OCI-LY1 (cell line): ENCODE measurements at regions not wholly inside any gene's neighbourhood (a gene's known extent, or its start where the extent isn't known, plus 50 kb on each side); places are given as distances from the start of the nearest gene placed in this dataset.
"Not testable (repeated sequence)": the region's sequence is repeated elsewhere in the genome, so short reads cannot be mapped to it uniquely, and the experiment has no call there.

ENCODE experiments used
- H2AFZ ChIP-seq: fragments of 200-600 bp; sonication (generic), shearing (Covaris generic); 2 replicates; pipeline ENCODE4 v1.6.0; 2014; ENCODE audit warnings: antibody characterized with exemption, mild to moderate bottlenecking, low read length
- H3F3A ChIP-seq: fragments of 200-600 bp; sonication (generic), shearing (Covaris generic); 2 replicates; pipeline ENCODE4 v1.6.0; 2014; ENCODE audit warnings: mild to moderate bottlenecking, antibody characterized with exemption, low read length, moderate library complexity; ENCODE audit not compliant: insufficient read depth
- H3K27ac ChIP-seq: fragments of 200-600 bp; sonication (generic); 2 replicates; pipeline ENCODE4 v1.5.1; 2014; ENCODE audit warnings: low read length, mixed run types, mild to moderate bottlenecking, low read depth; ENCODE audit not compliant: poor library complexity, severe bottlenecking
- H3K27me3 ChIP-seq: fragments of 200-600 bp; sonication (generic); 2 replicates; pipeline ENCODE4 v1.6.0; 2014; ENCODE audit warnings: antibody characterized with exemption, mild to moderate bottlenecking, low read length, moderate library complexity; ENCODE audit not compliant: insufficient read depth
- H3K36me3 ChIP-seq: fragments of 200-600 bp; sonication (generic); 2 replicates; pipeline ENCODE4 v1.6.1; 2014; ENCODE audit warnings: mild to moderate bottlenecking, antibody characterized with exemption, low read length, moderate library complexity, mixed read lengths; ENCODE audit not compliant: insufficient read depth
- H3K4me1 ChIP-seq: fragments of 200-600 bp; sonication (generic); 2 replicates; pipeline ENCODE4 v1.5.1; 2014; ENCODE audit warnings: mild to moderate bottlenecking, low read length, moderate library complexity; ENCODE audit not compliant: insufficient read depth, severe bottlenecking
- H3K4me2 ChIP-seq: fragments of 200-600 bp; sonication (generic), shearing (Covaris generic); 2 replicates; pipeline ENCODE4 v1.6.1; 2014; ENCODE audit warnings: low read length
- H3K4me3 ChIP-seq: fragments of 200-600 bp; sonication (generic); 2 replicates; pipeline ENCODE4 v1.5.1; 2014; ENCODE audit warnings: low read length, low read depth, mild to moderate bottlenecking, mixed read lengths; ENCODE audit not compliant: poor library complexity, severe bottlenecking
- H3K79me2 ChIP-seq: fragments of 200-600 bp; shearing (Covaris generic); 2 replicates; pipeline ENCODE4 v1.6.1; 2016; ENCODE audit warnings: mixed run types, low read length, mixed read lengths; ENCODE audit not compliant: insufficient read depth
- H3K9ac ChIP-seq: fragments of 200-600 bp; sonication (generic), shearing (Covaris generic); 2 replicates; pipeline ENCODE4 v1.6.1; 2014; ENCODE audit warnings: mild to moderate bottlenecking, low read length, mixed read lengths
- H3K9me2 ChIP-seq: fragments of 200-600 bp; sonication (generic), shearing (Covaris generic); 2 replicates; pipeline ENCODE4 v1.6.1; 2014; ENCODE audit warnings: low read depth, mild to moderate bottlenecking, low read length, mixed read lengths
- H3K9me3 ChIP-seq: fragments of 200-600 bp; shearing (Covaris generic); 2 replicates; pipeline ENCODE4 v1.6.1; 2014; ENCODE audit warnings: low read length, mixed read lengths
- H4K20me1 ChIP-seq: fragments of 200-600 bp; sonication (generic), shearing (Covaris generic); 2 replicates; pipeline ENCODE4 v1.6.0; 2016; ENCODE audit warnings: mild to moderate bottlenecking, low read length; ENCODE audit not compliant: insufficient read depth
- EZH2 ChIP-seq: fragments of 200-600 bp; sonication (generic), shearing (Covaris generic); IDR thresholded peaks from 2 replicates; pipeline ENCODE4 v1.8.0; 2017; ENCODE audit warnings: borderline replicate concordance, mixed run types, mild to moderate bottlenecking, antibody characterized with exemption, low read length, moderate library complexity, mixed read lengths
- TF ChIP-seq, protein P1 (sequence below): fragments of 200-600 bp; sonication (generic), shearing (Covaris generic); IDR thresholded peaks from 2 replicates; pipeline ENCODE4 v1.5.1; 2017; ENCODE audit warnings: mild to moderate bottlenecking, antibody characterized with exemption, low read length, moderate library complexity, mixed read lengths

DNA sequence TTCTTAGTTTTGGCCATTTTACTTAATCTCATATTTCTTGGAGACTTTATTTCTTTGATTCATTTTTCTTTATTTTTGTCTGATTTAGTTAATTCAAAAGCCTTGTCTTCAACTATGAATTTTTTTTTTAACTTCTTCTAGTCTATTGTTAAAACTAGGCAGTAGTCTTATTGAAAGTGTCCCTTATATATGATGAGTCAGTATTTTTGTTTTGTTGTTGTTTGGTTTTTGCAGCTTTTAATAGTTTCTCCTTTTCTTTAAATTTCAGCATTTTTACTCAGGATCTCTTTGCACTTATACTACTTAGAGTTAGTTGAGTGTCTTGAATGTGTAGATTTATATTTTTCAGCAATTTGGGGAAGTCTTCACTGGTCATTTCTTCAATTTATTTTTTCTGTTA, 758.5 kb upstream of the CDH8 start:
- Histone ChIP-seq H3K27me3 (no peaks in the 10 kb centered on the region), H3K9me3 (no peaks in the 10 kb centered on the region), H4K20me1 (no peaks in the 10 kb centered on the region), H2AFZ (no peak overlapping the region), H3K79me2 (no peaks in the 10 kb centered on the region), H3K9me2 (no peaks in the 10 kb centered on the region), H3K36me3 (no peaks in the 10 kb centered on the region), H3F3A (no peaks in the 10 kb centered on the region), H3K4me2 (no peak overlapping the region), H3K27ac (no peak overlapping the region), H3K9ac (no peak overlapping the region), H3K4me1 (no peaks in the 10 kb centered on the region), H3K4me3 (no peak overlapping the region)
- TF ChIP-seq, protein P1, sequence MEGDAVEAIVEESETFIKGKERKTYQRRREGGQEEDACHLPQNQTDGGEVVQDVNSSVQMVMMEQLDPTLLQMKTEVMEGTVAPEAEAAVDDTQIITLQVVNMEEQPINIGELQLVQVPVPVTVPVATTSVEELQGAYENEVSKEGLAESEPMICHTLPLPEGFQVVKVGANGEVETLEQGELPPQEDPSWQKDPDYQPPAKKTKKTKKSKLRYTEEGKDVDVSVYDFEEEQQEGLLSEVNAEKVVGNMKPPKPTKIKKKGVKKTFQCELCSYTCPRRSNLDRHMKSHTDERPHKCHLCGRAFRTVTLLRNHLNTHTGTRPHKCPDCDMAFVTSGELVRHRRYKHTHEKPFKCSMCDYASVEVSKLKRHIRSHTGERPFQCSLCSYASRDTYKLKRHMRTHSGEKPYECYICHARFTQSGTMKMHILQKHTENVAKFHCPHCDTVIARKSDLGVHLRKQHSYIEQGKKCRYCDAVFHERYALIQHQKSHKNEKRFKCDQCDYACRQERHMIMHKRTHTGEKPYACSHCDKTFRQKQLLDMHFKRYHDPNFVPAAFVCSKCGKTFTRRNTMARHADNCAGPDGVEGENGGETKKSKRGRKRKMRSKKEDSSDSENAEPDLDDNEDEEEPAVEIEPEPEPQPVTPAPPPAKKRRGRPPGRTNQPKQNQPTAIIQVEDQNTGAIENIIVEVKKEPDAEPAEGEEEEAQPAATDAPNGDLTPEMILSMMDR: no peak
- no peak for TF ChIP-seq EZH2

DNA sequence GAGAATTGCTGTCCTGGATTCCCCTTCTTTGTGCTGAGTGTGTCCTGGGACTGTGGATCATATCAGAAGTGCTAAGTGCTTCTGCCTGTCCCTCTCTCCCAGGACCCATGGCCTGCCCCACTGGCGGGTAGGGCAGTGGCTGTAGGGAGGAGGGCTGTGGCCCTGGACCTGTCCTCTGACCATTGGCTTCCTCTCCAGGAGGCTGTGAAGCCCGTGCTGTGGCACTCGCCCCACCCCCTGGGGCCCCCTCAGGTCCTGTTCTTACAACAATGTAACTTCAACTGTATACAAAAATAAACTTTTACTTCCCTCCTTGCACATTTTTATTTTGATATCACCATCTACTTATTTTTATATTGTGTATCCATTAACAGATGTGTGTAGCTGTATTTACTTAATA, 743.8 kb upstream of the CDH8 start:
- not testable (repeated sequence) for H3K4me2 ChIP-seq, H3K36me3 ChIP-seq, H3K27ac ChIP-seq, H3K4me3 ChIP-seq, H3K9me3 ChIP-seq, H2AFZ ChIP-seq, H4K20me1 ChIP-seq, H3K9ac ChIP-seq, H3K27me3 ChIP-seq, H3K79me2 ChIP-seq, H3K9me2 ChIP-seq, H3F3A ChIP-seq, H3K4me1 ChIP-seq

DNA sequence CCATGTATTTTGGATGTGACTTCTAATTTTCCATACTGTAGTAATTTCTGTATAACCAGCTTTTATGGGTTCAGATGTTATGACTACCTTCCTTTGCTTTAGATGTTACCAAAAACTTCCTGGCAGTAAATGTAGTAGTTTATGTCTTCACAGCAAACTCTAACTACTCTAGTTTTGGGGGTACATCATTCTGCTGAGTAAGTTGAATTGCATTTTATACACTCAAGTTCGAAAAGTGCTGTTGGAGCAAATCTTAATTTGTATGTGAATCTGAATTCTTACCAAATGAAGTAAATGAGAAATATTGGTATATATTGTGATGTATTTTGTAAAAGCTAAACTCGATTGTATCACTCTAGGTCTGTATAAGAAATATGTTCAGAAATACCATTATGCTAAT, 728.3 kb upstream of the CDH8 start:
- Histone ChIP-seq H3F3A (no peaks in the 10 kb centered on the region), H3K4me1 (no peaks in the 10 kb centered on the region), H2AFZ (no peak overlapping the region), H3K9me2 (no peaks in the 10 kb centered on the region), H3K9ac (no peak overlapping the region), H3K36me3 (no peaks in the 10 kb centered on the region), H3K9me3 (no peaks in the 10 kb centered on the region), H3K4me2 (no peak overlapping the region), H3K27me3 (no peaks in the 10 kb centered on the region), H3K79me2 (no peaks in the 10 kb centered on the region), H4K20me1 (no peaks in the 10 kb centered on the region), H3K27ac (no peak overlapping the region), H3K4me3 (no peak overlapping the region)
- TF ChIP-seq, protein P1: no peak
- TF ChIP-seq EZH2: no peak

DNA sequence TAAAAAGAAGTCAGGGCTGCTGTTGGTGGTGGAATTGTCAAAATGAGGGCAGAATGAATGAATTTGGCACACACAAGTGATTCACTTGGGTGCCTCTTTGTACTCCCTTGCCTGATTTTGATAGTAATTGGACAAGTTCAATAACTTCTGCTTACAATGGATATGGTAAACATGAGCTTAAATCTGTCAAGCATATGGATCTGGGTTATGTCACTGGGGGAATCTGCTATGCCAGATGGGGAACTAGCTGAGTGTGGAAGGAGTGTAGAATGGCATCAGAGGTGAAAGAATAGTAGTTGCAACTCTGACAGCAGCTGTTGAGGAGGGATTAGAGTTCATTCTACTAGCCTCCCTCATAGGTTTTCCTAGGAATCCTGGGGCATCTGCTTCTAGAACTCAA, 724.2 kb upstream of the CDH8 start:
- no peaks in the 10 kb centered on the region for H3K27me3 ChIP-seq
- no peak overlapping the region for H3K27ac ChIP-seq
- H3K9me2 ChIP-seq: no peaks in the 10 kb centered on the region
- H3K79me2 ChIP-seq: no peaks in the 10 kb centered on the region
- H3K4me2 ChIP-seq: no peak overlapping the region
- H4K20me1 ChIP-seq: no peaks in the 10 kb centered on the region
- no peaks in the 10 kb centered on the region for H3K4me1 ChIP-seq
- H3K4me3 ChIP-seq: no peak overlapping the region
- H3K36me3 ChIP-seq: no peaks in the 10 kb centered on the region
- 0 out of 2 replicates have a peak, but pooled peaks cover 3% of the 10 kb centered on the region for H3K9me3 ChIP-seq
- TF ChIP-seq, protein P1: no peak
- no peak for TF ChIP-seq EZH2
- H3K9ac ChIP-seq: no peak overlapping the region
- H2AFZ ChIP-seq: no peak overlapping the region
- H3F3A ChIP-seq: no peaks in the 10 kb centered on the region
